ENCODE measurements at regions not wholly inside any gene's neighbourhood (a gene's known extent, or its start where the extent isn't known, plus 50 kb on each side); places are given as distances from the start of the nearest gene placed in this dataset.

DNA sequence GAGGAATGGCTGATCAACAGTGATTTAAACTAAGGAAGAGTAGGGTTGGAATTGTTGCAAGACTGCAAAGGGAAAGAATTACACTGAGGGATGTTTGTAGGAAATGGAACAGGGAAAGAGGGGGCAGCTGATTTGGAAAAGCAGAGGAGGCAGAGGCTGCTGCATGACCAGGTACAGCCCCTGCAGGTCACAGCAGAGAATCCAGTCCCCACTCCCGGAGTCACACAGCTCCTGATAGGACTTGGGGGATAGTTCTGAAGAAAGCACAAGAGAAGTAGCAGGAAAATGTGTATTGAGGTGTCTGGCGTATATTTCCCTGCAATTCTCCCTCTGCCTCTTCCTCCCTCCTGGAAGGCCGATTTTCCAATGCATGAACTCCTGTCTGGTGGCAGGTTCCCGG is 92.5 kb upstream of the PDE10A start:
- Histone ChIP-seq H3K4me3 (ENCODE audit: low read depth in 1 of 2, low read length in 2 of 2) (no peak overlapping the region), H3K4me1 (ENCODE audit: control insufficient read depth in 1 of 2, insufficient read depth in 2 of 2, low read length in 2 of 2) (no peaks in the 10 kb centered on the region), H3K36me3 (ENCODE audit: control insufficient read depth in 1 of 2, insufficient read depth in 2 of 2, low read length in 2 of 2) (no peaks in the 10 kb centered on the region), H3K9me3 (ENCODE audit: control insufficient read depth in 1 of 2, low read length in 2 of 2) (no peaks in the 10 kb centered on the region), H3K27ac (ENCODE audit: low read length) (no peak overlapping the region), H3K27me3 (ENCODE audit: low read depth, low read length) (no peaks in the 10 kb centered on the region)

- no peaks in the 10 kb centered on the region for H3K4me1 ChIP-seq (ENCODE audit: control insufficient read depth in 1 of 2, insufficient read depth in 2 of 2, low read length in 2 of 2)
- H3K27ac ChIP-seq (ENCODE audit: low read length) = no peak overlapping the region
- H3K36me3 ChIP-seq (ENCODE audit: control insufficient read depth in 1 of 2, insufficient read depth in 2 of 2, low read length in 2 of 2) = no peaks in the 10 kb centered on the region
- no peak overlapping the region for H3K4me3 ChIP-seq (ENCODE audit: low read depth in 1 of 2, low read length in 2 of 2)
- H3K9me3 ChIP-seq (ENCODE audit: control insufficient read depth in 1 of 2, low read length in 2 of 2) = no peaks in the 10 kb centered on the region
- no peaks in the 10 kb centered on the region for H3K27me3 ChIP-seq (ENCODE audit: low read depth, low read length)
Observed at GRCh38 chr6:165753506-165753905, 90.5 kb upstream of the PDE10A start.

DNA sequence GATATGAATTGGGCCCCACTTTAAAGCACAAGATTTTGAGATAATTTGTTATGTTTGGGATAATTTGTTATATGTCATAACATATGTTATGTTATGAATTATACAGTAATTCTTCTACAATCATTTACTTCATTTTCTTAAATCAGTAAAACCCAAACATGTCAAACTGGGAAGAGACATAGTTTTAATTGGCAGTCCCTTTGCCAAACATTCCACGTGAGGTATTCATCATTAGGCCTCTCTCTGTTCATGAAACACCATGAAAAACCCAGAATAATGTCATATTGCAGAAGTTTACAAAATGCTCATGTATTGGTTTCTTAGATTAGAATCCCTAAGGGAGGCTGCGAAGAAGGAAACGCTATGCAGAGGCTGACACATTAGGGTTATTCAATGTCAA is 89.4 kb upstream of the PDE10A start:
- no peak overlapping the region for H3K4me3 ChIP-seq (ENCODE audit: low read depth in 1 of 2, low read length in 2 of 2)
- no peak overlapping the region for H3K27ac ChIP-seq (ENCODE audit: low read length)
- no peaks in the 10 kb centered on the region for H3K36me3 ChIP-seq (ENCODE audit: control insufficient read depth in 1 of 2, insufficient read depth in 2 of 2, low read length in 2 of 2)
- no peaks in the 10 kb centered on the region for H3K4me1 ChIP-seq (ENCODE audit: control insufficient read depth in 1 of 2, insufficient read depth in 2 of 2, low read length in 2 of 2)
- no peaks in the 10 kb centered on the region for H3K27me3 ChIP-seq (ENCODE audit: low read depth, low read length)
- H3K9me3 ChIP-seq (ENCODE audit: control insufficient read depth in 1 of 2, low read length in 2 of 2) = no peaks in the 10 kb centered on the region

GRCh38 chr6:165751486-165751885 is 88.4 kb upstream of the PDE10A start:
- Histone ChIP-seq H3K4me3 (ENCODE audit: low read depth in 1 of 2, low read length in 2 of 2) (no peak overlapping the region), H3K4me1 (ENCODE audit: control insufficient read depth in 1 of 2, insufficient read depth in 2 of 2, low read length in 2 of 2) (no peaks in the 10 kb centered on the region), H3K27me3 (ENCODE audit: low read depth, low read length) (no peaks in the 10 kb centered on the region), H3K36me3 (ENCODE audit: control insufficient read depth in 1 of 2, insufficient read depth in 2 of 2, low read length in 2 of 2) (no peaks in the 10 kb centered on the region), H3K9me3 (ENCODE audit: control insufficient read depth in 1 of 2, low read length in 2 of 2) (no peaks in the 10 kb centered on the region), H3K27ac (ENCODE audit: low read length) (no peak overlapping the region)

DNA sequence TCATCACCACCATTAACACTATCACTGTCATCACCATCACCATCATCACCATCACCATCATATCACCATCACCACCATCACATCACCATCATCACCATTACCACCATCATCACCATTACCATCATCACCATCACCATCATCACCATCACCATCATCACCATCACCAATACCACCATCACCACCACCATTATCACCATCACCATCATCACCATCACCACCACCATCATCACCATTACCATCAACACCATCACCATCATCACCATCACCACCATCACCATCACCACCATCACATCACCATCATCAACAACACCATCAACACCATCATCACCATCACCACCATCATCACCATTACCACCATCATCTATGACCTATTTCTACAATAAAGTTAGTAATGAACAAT is 86.1 kb upstream of the PDE10A start:
- Histone ChIP-seq H3K9me3 (ENCODE audit: control insufficient read depth in 1 of 2, low read length in 2 of 2) (no peaks in the 10 kb centered on the region), H3K27ac (ENCODE audit: low read length) (no peak overlapping the region), H3K36me3 (ENCODE audit: control insufficient read depth in 1 of 2, insufficient read depth in 2 of 2, low read length in 2 of 2) (no peaks in the 10 kb centered on the region), H3K4me1 (ENCODE audit: control insufficient read depth in 1 of 2, insufficient read depth in 2 of 2, low read length in 2 of 2) (no peaks in the 10 kb centered on the region), H3K27me3 (ENCODE audit: low read depth, low read length) (no peaks in the 10 kb centered on the region), H3K4me3 (ENCODE audit: low read depth in 1 of 2, low read length in 2 of 2) (no peak overlapping the region)

DNA sequence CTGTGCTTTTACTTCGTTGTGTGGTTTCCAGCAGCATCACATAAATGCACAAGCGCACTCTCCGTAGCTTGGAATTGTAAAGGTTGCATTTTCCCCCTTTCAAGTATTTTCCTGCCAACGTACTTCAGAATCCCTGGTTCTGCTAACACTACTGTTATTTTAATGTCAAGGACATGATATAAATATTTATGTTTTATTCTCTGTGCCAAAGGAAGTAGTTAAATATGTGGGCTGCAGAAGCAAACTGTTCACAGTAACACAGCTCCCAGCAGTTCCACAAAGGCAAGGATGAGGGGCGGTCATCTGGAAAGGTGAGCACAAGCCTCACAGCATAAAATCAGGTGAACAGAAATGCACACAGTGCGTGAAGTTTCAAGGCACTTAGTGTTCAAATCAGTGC is 85.3 kb upstream of the PDE10A start:
- Histone ChIP-seq H3K36me3 (ENCODE audit: control insufficient read depth in 1 of 2, insufficient read depth in 2 of 2, low read length in 2 of 2) (no peaks in the 10 kb centered on the region), H3K4me1 (ENCODE audit: control insufficient read depth in 1 of 2, insufficient read depth in 2 of 2, low read length in 2 of 2) (no peaks in the 10 kb centered on the region), H3K4me3 (ENCODE audit: low read depth in 1 of 2, low read length in 2 of 2) (no peak overlapping the region), H3K27me3 (ENCODE audit: low read depth, low read length) (no peaks in the 10 kb centered on the region), H3K9me3 (ENCODE audit: control insufficient read depth in 1 of 2, low read length in 2 of 2) (no peaks in the 10 kb centered on the region), H3K27ac (ENCODE audit: low read length) (no peak overlapping the region)

GRCh38 chr6:165747963-165748362 is 84.9 kb upstream of the PDE10A start:
- H3K36me3 ChIP-seq (ENCODE audit: control insufficient read depth in 1 of 2, insufficient read depth in 2 of 2, low read length in 2 of 2) = no peaks in the 10 kb centered on the region
- no peak overlapping the region for H3K27ac ChIP-seq (ENCODE audit: low read length)
- no peaks in the 10 kb centered on the region for H3K27me3 ChIP-seq (ENCODE audit: low read depth, low read length)
- no peaks in the 10 kb centered on the region for H3K9me3 ChIP-seq (ENCODE audit: control insufficient read depth in 1 of 2, low read length in 2 of 2)
- no peaks in the 10 kb centered on the region for H3K4me1 ChIP-seq (ENCODE audit: control insufficient read depth in 1 of 2, insufficient read depth in 2 of 2, low read length in 2 of 2)
- no peak overlapping the region for H3K4me3 ChIP-seq (ENCODE audit: low read depth in 1 of 2, low read length in 2 of 2)

DNA sequence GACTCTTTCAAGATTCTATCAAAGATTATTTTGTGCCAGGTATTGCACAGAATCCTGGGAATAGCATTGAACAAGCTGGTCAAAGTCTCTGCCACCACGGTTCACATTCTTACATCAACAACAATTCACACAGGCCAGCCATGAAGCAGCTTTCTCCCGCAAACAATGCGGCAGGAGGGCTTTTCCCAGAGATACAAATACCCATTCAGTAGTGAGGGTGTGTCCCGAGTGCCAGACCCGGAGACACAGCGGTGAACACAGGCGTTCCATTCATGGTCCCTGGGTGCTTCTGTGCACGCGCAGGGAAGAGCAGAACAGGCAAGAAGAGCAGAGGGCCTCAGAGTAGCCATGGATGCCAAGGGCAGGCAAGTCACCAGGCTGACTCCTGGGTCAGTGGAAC is 83.3 kb upstream of the PDE10A start:
- H3K4me1 ChIP-seq (ENCODE audit: control insufficient read depth in 1 of 2, insufficient read depth in 2 of 2, low read length in 2 of 2) = no peaks in the 10 kb centered on the region
- no peak overlapping the region for H3K27ac ChIP-seq (ENCODE audit: low read length)
- no peak overlapping the region for H3K4me3 ChIP-seq (ENCODE audit: low read depth in 1 of 2, low read length in 2 of 2)
- no peaks in the 10 kb centered on the region for H3K36me3 ChIP-seq (ENCODE audit: control insufficient read depth in 1 of 2, insufficient read depth in 2 of 2, low read length in 2 of 2)
- no peaks in the 10 kb centered on the region for H3K9me3 ChIP-seq (ENCODE audit: control insufficient read depth in 1 of 2, low read length in 2 of 2)
- no peaks in the 10 kb centered on the region for H3K27me3 ChIP-seq (ENCODE audit: low read depth, low read length)

- Histone ChIP-seq H3K9me3 (ENCODE audit: control insufficient read depth in 1 of 2, low read length in 2 of 2) (no peaks in the 10 kb centered on the region), H3K4me1 (ENCODE audit: control insufficient read depth in 1 of 2, insufficient read depth in 2 of 2, low read length in 2 of 2) (no peaks in the 10 kb centered on the region), H3K27me3 (ENCODE audit: low read depth, low read length) (no peaks in the 10 kb centered on the region), H3K27ac (ENCODE audit: low read length) (no peak overlapping the region), H3K4me3 (ENCODE audit: low read depth in 1 of 2, low read length in 2 of 2) (no peak overlapping the region), H3K36me3 (ENCODE audit: control insufficient read depth in 1 of 2, insufficient read depth in 2 of 2, low read length in 2 of 2) (no peaks in the 10 kb centered on the region)
Observed at GRCh38 chr6:165745492-165745891, 82.5 kb upstream of the PDE10A start.

- no peaks in the 10 kb centered on the region for H3K4me1 ChIP-seq (ENCODE audit: control insufficient read depth in 1 of 2, insufficient read depth in 2 of 2, low read length in 2 of 2)
- H3K9me3 ChIP-seq (ENCODE audit: control insufficient read depth in 1 of 2, low read length in 2 of 2) = no peaks in the 10 kb centered on the region
- no peak overlapping the region for H3K4me3 ChIP-seq (ENCODE audit: low read depth in 1 of 2, low read length in 2 of 2)
- H3K36me3 ChIP-seq (ENCODE audit: control insufficient read depth in 1 of 2, insufficient read depth in 2 of 2, low read length in 2 of 2) = no peaks in the 10 kb centered on the region
- no peak overlapping the region for H3K27ac ChIP-seq (ENCODE audit: low read length)
- H3K27me3 ChIP-seq (ENCODE audit: low read depth, low read length) = no peaks in the 10 kb centered on the region
Observed at GRCh38 chr6:165744555-165745228, 81.7 kb upstream of the PDE10A start.

DNA sequence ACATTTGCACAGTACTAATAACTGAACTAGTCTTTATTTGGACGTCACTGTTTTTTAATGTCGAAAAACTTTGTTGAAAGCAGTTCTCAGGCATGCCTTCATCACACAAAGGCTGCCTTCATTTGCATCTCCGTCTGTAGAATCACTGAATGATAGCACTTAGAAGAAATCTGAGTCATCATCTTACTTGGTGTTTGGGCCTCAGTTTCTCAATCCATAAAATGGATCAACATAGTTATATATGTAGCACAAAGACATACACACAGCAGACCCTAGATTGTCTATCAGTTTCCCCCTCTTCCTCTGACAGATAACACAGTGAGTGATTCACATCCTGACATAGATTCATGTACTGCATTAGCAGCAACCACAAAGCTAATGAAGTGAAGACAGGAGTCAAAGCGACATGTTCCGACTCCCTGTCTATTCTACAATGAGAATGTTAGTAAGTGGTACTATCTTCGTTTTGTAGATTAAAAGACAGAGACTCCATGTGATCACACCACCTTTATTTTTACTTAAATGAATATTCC is 80.4 kb upstream of the PDE10A start:
- no peaks in the 10 kb centered on the region for H3K36me3 ChIP-seq (ENCODE audit: control insufficient read depth in 1 of 2, insufficient read depth in 2 of 2, low read length in 2 of 2)
- no peak overlapping the region for H3K4me3 ChIP-seq (ENCODE audit: low read depth in 1 of 2, low read length in 2 of 2)
- no peaks in the 10 kb centered on the region for H3K4me1 ChIP-seq (ENCODE audit: control insufficient read depth in 1 of 2, insufficient read depth in 2 of 2, low read length in 2 of 2)
- H3K27me3 ChIP-seq (ENCODE audit: low read depth, low read length) = no peaks in the 10 kb centered on the region
- no peak overlapping the region for H3K27ac ChIP-seq (ENCODE audit: low read length)
- no peaks in the 10 kb centered on the region for H3K9me3 ChIP-seq (ENCODE audit: control insufficient read depth in 1 of 2, low read length in 2 of 2)

GRCh38 chr6:165742047-165742446 is 79.0 kb upstream of the PDE10A start:
- Histone ChIP-seq H3K4me1 (ENCODE audit: control insufficient read depth in 1 of 2, insufficient read depth in 2 of 2, low read length in 2 of 2) (no peaks in the 10 kb centered on the region), H3K4me3 (ENCODE audit: low read depth in 1 of 2, low read length in 2 of 2) (no peak overlapping the region), H3K36me3 (ENCODE audit: control insufficient read depth in 1 of 2, insufficient read depth in 2 of 2, low read length in 2 of 2) (no peaks in the 10 kb centered on the region), H3K27me3 (ENCODE audit: low read depth, low read length) (no peaks in the 10 kb centered on the region), H3K27ac (ENCODE audit: low read length) (no peak overlapping the region), H3K9me3 (ENCODE audit: control insufficient read depth in 1 of 2, low read length in 2 of 2) (peaks cover 0 to 4% of the 10 kb centered on the region in 2 donors)

Measured in muscle layer of duodenum (tissue), 2 donors.